SJCRH30 (cell line): ENCODE measurements at regions not wholly inside any gene's neighbourhood (a gene's known extent, or its start where the extent isn't known, plus 50 kb on each side); places are given as distances from the start of the nearest gene placed in this dataset.

Experiments used
- DNase-seq, 2 experiments: peaks; one replicate each; pipeline ENCODE4 v3.0.0-alpha.2; 2015 to 2020
- H3K27ac ChIP-seq: fragments of 250-450 bp; sonication (Bioruptor Pico); 2 replicates; pipeline ENCODE4 v1.5.1; 2020; ENCODE audit warnings: mild to moderate bottlenecking, moderate library complexity
- H3K27me3 ChIP-seq: fragments of 250-450 bp; sonication (Bioruptor Pico); 2 replicates; pipeline ENCODE4 v1.5.1; 2020; ENCODE audit warnings: mild to moderate bottlenecking, moderate library complexity
- H3K36me3 ChIP-seq: fragments of 250-450 bp; sonication (Bioruptor Pico); 2 replicates; pipeline ENCODE4 v1.5.1; 2020; ENCODE audit warnings: mild to moderate bottlenecking, moderate library complexity
- H3K4me1 ChIP-seq: fragments of 250-450 bp; sonication (Bioruptor Pico); 2 replicates; pipeline ENCODE4 v1.5.1; 2020; ENCODE audit warnings: mild to moderate bottlenecking, moderate library complexity
- H3K4me3 ChIP-seq: fragments of 250-450 bp; sonication (Bioruptor Pico); 2 replicates; pipeline ENCODE4 v1.5.1; 2020; ENCODE audit warnings: mild to moderate bottlenecking, moderate library complexity
- H3K9me3 ChIP-seq: fragments of 250-450 bp; sonication (Bioruptor Pico); replicated peaks from 2 replicates; pipeline ENCODE4 v1.5.1; 2020; ENCODE audit warnings: mild to moderate bottlenecking, moderate library complexity

- H3K36me3 ChIP-seq, result no peaks in the 10 kb centered on the region
- DNase-seq, result no peak
- no peaks in the 10 kb centered on the region for H3K4me1 ChIP-seq
- peaks cover 17% of the 10 kb centered on the region; the same call in 1 of the 2 replicates for H3K27me3 ChIP-seq
- no peak overlapping the region for H3K4me3 ChIP-seq
- H3K27ac ChIP-seq, result no peak overlapping the region
- no peaks in the 10 kb centered on the region for H3K9me3 ChIP-seq
Measured at GRCh38 chr11:15638386-15638787, 523.7 kb downstream of the INSC start.

- no peak overlapping the region for H3K27ac ChIP-seq
Measured at GRCh38 chr11:15640318-15640717, 525.6 kb downstream of the INSC start.

GRCh38 chr11:15641271-15642045 is 526.7 kb downstream of the INSC start:
- no peak overlapping the region for H3K4me3 ChIP-seq
- H3K9me3 ChIP-seq, result no peaks in the 10 kb centered on the region
- no peak overlapping the region for H3K27ac ChIP-seq
- peaks cover 13% of the 10 kb centered on the region; the same call in 1 of the 2 replicates for H3K27me3 ChIP-seq
- H3K4me1 ChIP-seq, result no peaks in the 10 kb centered on the region
- no peak for DNase-seq
- no peaks in the 10 kb centered on the region for H3K36me3 ChIP-seq

More at GRCh38 chr11:15640318-15640717, 525.6 kb downstream of the INSC start:
- H3K4me3 ChIP-seq, result no peak overlapping the region
- peaks cover 17% of the 10 kb centered on the region; the same call in 1 of the 2 replicates for H3K27me3 ChIP-seq
- H3K4me1 ChIP-seq, result no peaks in the 10 kb centered on the region
- no peak for DNase-seq
- H3K36me3 ChIP-seq, result no peaks in the 10 kb centered on the region
- H3K9me3 ChIP-seq, result no peaks in the 10 kb centered on the region

DNA sequence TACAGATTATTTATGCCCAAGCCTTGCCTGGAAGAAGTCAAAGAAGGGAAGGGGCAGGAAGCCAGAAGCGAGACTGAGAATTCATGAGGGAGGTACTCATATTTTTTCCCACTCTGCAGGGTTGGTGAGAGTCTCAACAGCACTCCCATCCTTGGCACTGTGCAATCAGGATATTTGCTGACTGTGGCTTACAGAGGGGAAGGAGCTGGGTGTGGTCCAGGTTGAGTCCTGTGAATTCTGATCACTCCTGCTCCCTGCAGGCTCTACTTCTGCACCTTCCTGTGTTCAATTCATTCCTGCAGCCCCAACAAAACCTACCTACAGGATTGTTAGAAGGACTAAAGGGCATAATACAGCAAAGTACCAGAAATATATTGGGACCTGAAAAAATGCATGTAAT is 530.5 kb downstream of the INSC start:
- H3K4me1 ChIP-seq, result no peaks in the 10 kb centered on the region
- H3K9me3 ChIP-seq, result no peaks in the 10 kb centered on the region
- H3K4me3 ChIP-seq, result no peak overlapping the region
- no peaks in the 10 kb centered on the region for H3K36me3 ChIP-seq
- no peak for DNase-seq
- H3K27ac ChIP-seq, result no peak overlapping the region
- H3K27me3 ChIP-seq, result peaks cover 7% of the 10 kb centered on the region; the same call in 1 of the 2 replicates

DNA sequence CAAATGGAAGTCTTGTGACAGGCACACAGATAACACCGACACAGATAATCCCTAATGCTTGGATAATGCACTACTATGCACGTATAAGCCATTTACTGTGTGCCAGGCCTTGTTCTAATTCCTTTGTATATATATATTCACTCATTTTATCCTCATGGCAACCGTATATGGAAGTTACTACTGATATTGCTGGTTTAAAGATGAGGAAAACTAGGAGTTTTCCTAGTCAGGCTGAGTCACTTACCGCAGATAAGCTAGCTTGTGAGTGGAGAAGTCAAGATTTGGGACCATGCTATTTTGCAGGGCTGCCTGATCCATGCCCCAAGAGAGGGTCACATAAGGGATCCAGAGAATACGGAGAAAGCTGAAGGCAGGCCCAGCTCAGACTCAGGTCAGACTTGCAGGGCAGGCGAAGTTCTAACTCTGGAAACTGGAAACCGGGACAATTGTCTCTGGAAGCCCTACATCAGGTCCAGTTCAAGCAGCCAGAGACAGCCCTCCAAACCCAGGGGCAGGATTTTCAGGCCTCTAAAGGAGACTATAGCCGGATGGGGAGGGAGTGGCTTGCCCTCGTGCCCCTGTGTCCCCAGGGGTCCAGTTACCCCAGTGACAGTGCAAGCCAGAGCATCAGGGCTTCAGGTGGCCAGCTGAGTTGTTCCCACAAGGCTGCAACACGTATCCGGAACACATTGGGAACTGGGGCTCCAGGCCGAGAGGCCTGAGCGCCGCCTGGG is 534.8 kb downstream of the INSC start:
- DNase-seq, result no peak
- H3K4me3 ChIP-seq, result no peak overlapping the region
- no peaks in the 10 kb centered on the region; the same call in 1 of the 2 replicates for H3K27me3 ChIP-seq
- H3K27ac ChIP-seq, result no peak overlapping the region
- no peaks in the 10 kb centered on the region for H3K4me1 ChIP-seq
- no peaks in the 10 kb centered on the region for H3K9me3 ChIP-seq
- no peaks in the 10 kb centered on the region for H3K36me3 ChIP-seq

DNA sequence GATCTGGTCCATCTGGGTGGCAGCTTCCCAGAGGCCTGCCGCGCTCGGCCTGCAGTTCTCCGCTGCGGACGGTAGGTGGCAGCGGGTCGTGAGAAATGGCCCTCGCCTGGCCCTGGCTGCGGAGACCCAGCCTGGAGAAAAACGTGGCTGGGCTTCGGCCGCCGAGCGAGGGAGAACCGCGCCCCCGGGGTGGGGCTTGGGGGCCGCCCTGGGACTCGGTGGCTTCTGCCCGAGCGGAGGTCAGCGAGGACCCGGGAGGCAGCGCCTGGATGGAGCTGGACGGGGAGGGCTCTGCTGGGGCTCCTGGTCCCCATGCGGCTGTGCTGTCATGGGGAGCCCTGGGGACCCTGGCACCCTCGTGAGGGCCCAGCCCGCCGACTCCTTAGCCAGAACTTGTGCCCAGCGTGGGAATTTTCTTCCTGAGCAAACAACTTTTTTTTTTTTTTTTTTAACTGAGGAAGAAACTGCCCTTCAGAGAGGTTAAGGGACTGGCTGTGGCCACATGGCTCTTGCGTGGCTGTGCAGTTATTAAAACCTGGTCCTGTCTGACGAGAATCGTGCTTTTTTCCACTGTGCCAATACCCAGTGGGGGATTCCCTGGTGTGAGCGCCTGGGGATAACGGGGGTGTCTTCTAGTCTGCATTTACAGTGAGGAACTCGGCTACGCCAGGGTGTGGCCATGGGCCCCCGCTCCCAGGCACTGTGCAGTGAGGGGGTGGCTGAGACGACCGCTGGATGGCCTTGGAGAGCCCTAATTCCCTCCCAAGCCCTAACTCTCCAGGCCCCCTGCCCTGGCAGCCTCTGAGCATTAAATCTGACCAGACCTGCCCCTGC is 535.6 kb downstream of the INSC start:
- H3K27ac ChIP-seq, result no peak overlapping the region
- no peaks in the 10 kb centered on the region for H3K9me3 ChIP-seq

GRCh38 chr11:15651033-15651432 is 536.3 kb downstream of the INSC start:
- Histone ChIP-seq H3K27me3 (no peaks in the 10 kb centered on the region; the same call in 1 of the 2 replicates), H3K36me3 (no peaks in the 10 kb centered on the region), H3K9me3 (no peaks in the 10 kb centered on the region), H3K27ac (no peak overlapping the region), H3K4me3 (no peak overlapping the region), H3K4me1 (no peaks in the 10 kb centered on the region)
- DNase-seq, result no peak

More for the DNA sequence above, 535.6 kb downstream of the INSC start:
- peak overlapping the region; percentile 35 for H3K4me3 ChIP-seq
- H3K4me1 ChIP-seq, result no peaks in the 10 kb centered on the region
- DNase-seq, result peak; percentile 90 to 95
- H3K36me3 ChIP-seq, result no peaks in the 10 kb centered on the region
- no peaks in the 10 kb centered on the region; the same call in 1 of the 2 replicates for H3K27me3 ChIP-seq

- H3K27me3 ChIP-seq, result no peaks in the 10 kb centered on the region; the same call in 1 of the 2 replicates
- DNase-seq, result no peak
- H3K27ac ChIP-seq, result no peak overlapping the region
- no peaks in the 10 kb centered on the region for H3K9me3 ChIP-seq
- H3K36me3 ChIP-seq, result no peaks in the 10 kb centered on the region
- H3K4me1 ChIP-seq, result no peaks in the 10 kb centered on the region
- H3K4me3 ChIP-seq, result no peak overlapping the region
Measured at GRCh38 chr11:15651816-15652215, 537.1 kb downstream of the INSC start.

- H3K4me1 ChIP-seq, result no peaks in the 10 kb centered on the region
- no peak overlapping the region for H3K4me3 ChIP-seq
- no peaks in the 10 kb centered on the region for H3K36me3 ChIP-seq
- no peaks in the 10 kb centered on the region for H3K9me3 ChIP-seq
- DNase-seq, result no peak
- peaks cover 10% of the 10 kb centered on the region; the same call in 1 of the 2 replicates for H3K27me3 ChIP-seq
- no peak overlapping the region for H3K27ac ChIP-seq
Measured at GRCh38 chr11:15653191-15653710, 538.5 kb downstream of the INSC start.

- Histone ChIP-seq H3K9me3 (no peaks in the 10 kb centered on the region), H3K36me3 (no peaks in the 10 kb centered on the region), H3K4me3 (no peak overlapping the region), H3K4me1 (no peaks in the 10 kb centered on the region), H3K27me3 (peaks cover 11% of the 10 kb centered on the region; the same call in 1 of the 2 replicates), H3K27ac (no peak overlapping the region)
- no peak for DNase-seq
Measured at GRCh38 chr11:15654451-15654850, 539.7 kb downstream of the INSC start.

- no peaks in the 10 kb centered on the region for H3K9me3 ChIP-seq
- no peaks in the 10 kb centered on the region for H3K4me1 ChIP-seq
- H3K27ac ChIP-seq, result no peak overlapping the region
- H3K4me3 ChIP-seq, result no peak overlapping the region
- no peak for DNase-seq
- H3K36me3 ChIP-seq, result no peaks in the 10 kb centered on the region
- peaks cover 14% of the 10 kb centered on the region; the same call in 1 of the 2 replicates for H3K27me3 ChIP-seq
Measured at GRCh38 chr11:15655552-15655951, 540.8 kb downstream of the INSC start.

- peaks cover 14% of the 10 kb centered on the region; the same call in 1 of the 2 replicates for H3K27me3 ChIP-seq
- H3K4me3 ChIP-seq, result no peak overlapping the region
- H3K4me1 ChIP-seq, result no peaks in the 10 kb centered on the region
- no peaks in the 10 kb centered on the region for H3K9me3 ChIP-seq
- no peaks in the 10 kb centered on the region for H3K36me3 ChIP-seq
- no peak for DNase-seq
- no peak overlapping the region for H3K27ac ChIP-seq
Measured at GRCh38 chr11:15657264-15657663, 542.5 kb downstream of the INSC start.

GRCh38 chr11:15660496-15660895 is 545.8 kb downstream of the INSC start:
- Histone ChIP-seq H3K4me3 (no peak overlapping the region), H3K9me3 (no peaks in the 10 kb centered on the region), H3K27ac (no peak overlapping the region), H3K27me3 (peaks cover 14% of the 10 kb centered on the region; the same call in 1 of the 2 replicates), H3K36me3 (no peaks in the 10 kb centered on the region), H3K4me1 (no peaks in the 10 kb centered on the region)
- no peak for DNase-seq

- Histone ChIP-seq H3K27ac (no peak overlapping the region), H3K4me3 (no peak overlapping the region), H3K4me1 (no peaks in the 10 kb centered on the region), H3K36me3 (no peaks in the 10 kb centered on the region), H3K9me3 (no peaks in the 10 kb centered on the region), H3K27me3 (peaks cover 14% of the 10 kb centered on the region; the same call in 1 of the 2 replicates)
- DNase-seq, result no peak
Measured at GRCh38 chr11:15662285-15662684, 547.6 kb downstream of the INSC start.
